22Rv1 (cell line): ENCODE measurements at regions not wholly inside any gene's neighbourhood (a gene's known extent, or its start where the extent isn't known, plus 50 kb on each side); places are given as distances from the start of the nearest gene placed in this dataset.

ENCODE experiments used
- ZFX ChIP-seq: fragments of 450-650 bp; IDR thresholded peaks from 2 replicates; pipeline ENCODE4 v1.6.1; 2017; ENCODE audit warnings: antibody characterized with exemption, borderline replicate concordance
- TF ChIP-seq, protein P1 (sequence below): fragments of 450-650 bp; IDR thresholded peaks from 2 replicates; pipeline ENCODE4 v1.5.1; 2017; ENCODE audit warnings: mild to moderate bottlenecking

DNA sequence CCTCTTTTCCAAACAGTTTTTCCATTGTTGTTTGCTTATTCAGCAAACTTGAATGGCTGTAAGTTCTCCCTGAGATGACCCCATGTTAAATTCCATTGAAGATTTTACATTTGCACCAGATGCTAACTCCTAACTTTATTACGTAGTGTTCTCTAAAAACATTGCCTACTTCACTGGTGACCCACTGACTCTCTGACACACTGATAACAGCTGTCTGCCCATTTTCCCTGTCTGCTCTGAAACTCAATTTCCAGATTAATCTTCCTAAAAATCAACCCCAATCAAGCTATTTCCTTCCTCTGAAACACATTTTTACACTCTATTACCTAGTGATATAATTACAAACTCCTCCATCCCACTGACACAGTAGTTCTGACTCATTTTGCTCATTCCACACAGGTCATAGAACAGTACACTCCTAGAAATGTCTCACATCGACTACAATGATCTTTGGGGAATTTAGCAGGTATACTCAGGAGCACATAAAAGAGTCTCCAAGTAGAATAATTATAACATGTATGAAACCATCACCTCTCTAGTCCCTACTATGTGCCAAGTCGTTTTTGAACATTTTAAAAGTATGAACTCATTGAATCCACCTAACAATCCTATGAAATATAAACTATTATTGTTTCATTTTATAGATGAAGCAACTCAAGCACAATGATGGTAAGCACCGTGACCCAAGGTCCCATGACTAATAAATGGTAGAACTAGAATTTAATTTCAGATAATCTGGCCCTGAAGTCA, 210.9 kb downstream of the SLIT2 start:
- TF ChIP-seq, protein P1, sequence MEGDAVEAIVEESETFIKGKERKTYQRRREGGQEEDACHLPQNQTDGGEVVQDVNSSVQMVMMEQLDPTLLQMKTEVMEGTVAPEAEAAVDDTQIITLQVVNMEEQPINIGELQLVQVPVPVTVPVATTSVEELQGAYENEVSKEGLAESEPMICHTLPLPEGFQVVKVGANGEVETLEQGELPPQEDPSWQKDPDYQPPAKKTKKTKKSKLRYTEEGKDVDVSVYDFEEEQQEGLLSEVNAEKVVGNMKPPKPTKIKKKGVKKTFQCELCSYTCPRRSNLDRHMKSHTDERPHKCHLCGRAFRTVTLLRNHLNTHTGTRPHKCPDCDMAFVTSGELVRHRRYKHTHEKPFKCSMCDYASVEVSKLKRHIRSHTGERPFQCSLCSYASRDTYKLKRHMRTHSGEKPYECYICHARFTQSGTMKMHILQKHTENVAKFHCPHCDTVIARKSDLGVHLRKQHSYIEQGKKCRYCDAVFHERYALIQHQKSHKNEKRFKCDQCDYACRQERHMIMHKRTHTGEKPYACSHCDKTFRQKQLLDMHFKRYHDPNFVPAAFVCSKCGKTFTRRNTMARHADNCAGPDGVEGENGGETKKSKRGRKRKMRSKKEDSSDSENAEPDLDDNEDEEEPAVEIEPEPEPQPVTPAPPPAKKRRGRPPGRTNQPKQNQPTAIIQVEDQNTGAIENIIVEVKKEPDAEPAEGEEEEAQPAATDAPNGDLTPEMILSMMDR = no peak
- no peak for TF ChIP-seq ZFX
